B cell (primary cell): ENCODE measurements at regions not wholly inside any gene's neighbourhood (a gene's known extent, or its start where the extent isn't known, plus 50 kb on each side); places are given as distances from the start of the nearest gene placed in this dataset.

Experiments
- ATAC-seq: fragments of 200-7000 bp; cut with Tn5 transposase; one replicate; pipeline ENCODE4 v1.10.0; 2021; ENCODE audit warnings: low read depth, mild to moderate bottlenecking, moderate number of reproducible peaks, moderate library complexity
- CTCF ChIA-PET: fragments of 350-600 bp; sonication (Branson Sonifier 250); formaldehyde crosslinking; loops from one replicate; lab custom pipeline; 2021; ENCODE audit warnings: antibody characterized with exemption, inconsistent platforms; lab: Charles Lee
- POLR2A ChIA-PET: fragments of 350-600 bp; sonication (Branson Sonifier 250); formaldehyde crosslinking; loops from one replicate; lab custom pipeline; 2021; ENCODE audit warnings: antibody characterized with exemption; lab: Charles Lee
- DNase-seq: peaks from one replicate; pipeline ENCODE4 v3.0.0; 2013
- H2AFZ ChIP-seq: 2 replicates; pipeline ENCODE4 v1.6.1; 2012; ENCODE audit warnings: mild to moderate bottlenecking, low read depth, low read length; ENCODE audit not compliant: insufficient read depth, poor library complexity, severe bottlenecking
- H3K27ac ChIP-seq, 2 donors: 1 replicate in 1 of 2; 2 replicates in 1 of 2; pipeline ENCODE4 v1.5.1; 2012 to 2013; ENCODE audit warnings: low read length in 2 of 2, mild to moderate bottlenecking in 2 of 2, moderate library complexity in 1 of 2
- H3K27me3 ChIP-seq, 4 experiments: fragments of 200-600 bp in 1 of 4; sonication (generic) in 1 of 4; replicated peaks in 1 of 4; 1 replicate in 2 of 4; 2 replicates in 2 of 4; pipeline versions ENCODE4 v1.6.1 to v1.7.0; 2013 to 2016; ENCODE audit warnings: low read length in 3 of 4, mild to moderate bottlenecking in 2 of 4, mixed read lengths in 1 of 4, moderate library complexity in 1 of 4; ENCODE audit not compliant: insufficient read depth in 4 of 4, control insufficient read depth in 3 of 4; ENCODE audit errors: control extremely low read depth in 1 of 4
- H3K36me3 ChIP-seq, 2 experiments: replicated peaks in 1 of 2; 1 replicate in 1 of 2; 2 replicates in 1 of 2; pipeline versions ENCODE4 v1.6.1 to v1.7.1; 2013; ENCODE audit warnings: low read length in 1 of 2; ENCODE audit not compliant: insufficient read depth in 2 of 2, control insufficient read depth in 1 of 2; ENCODE audit errors: control extremely low read depth in 1 of 2, extremely low read depth in 1 of 2
- H3K4me1 ChIP-seq, 2 donors: fragments of 200-600 bp in 1 of 2; sonication (generic) in 1 of 2; 1 replicate in 1 of 2; 2 replicates in 1 of 2; pipeline versions ENCODE4 v1.5.1 to v1.6.1; 2013 to 2017; ENCODE audit warnings: low read length in 2 of 2; ENCODE audit not compliant: control insufficient read depth in 2 of 2, insufficient read depth in 2 of 2
- H3K4me2 ChIP-seq: replicated peaks from 2 replicates; pipeline ENCODE3; 2012; ENCODE audit warnings: mild to moderate bottlenecking, low read depth, low read length; ENCODE audit not compliant: poor library complexity, severe bottlenecking
- H3K4me3 ChIP-seq, 5 experiments: fragments of 200-600 bp in 1 of 5; sonication (generic) in 1 of 5; 1 replicate in 3 of 5; 2 replicates in 2 of 5; pipeline versions ENCODE4 v1.5.1 to v1.7.0; 2011 to 2016; ENCODE audit warnings: low read length in 4 of 5, mild to moderate bottlenecking in 4 of 5, low read depth in 2 of 5, control low read depth in 1 of 5, moderate library complexity in 1 of 5; ENCODE audit not compliant: insufficient read depth in 1 of 5; ENCODE audit errors: control extremely low read depth in 1 of 5, extremely low read depth in 1 of 5
- H3K79me2 ChIP-seq: fragments of 200-600 bp; sonication (generic); one replicate; pipeline ENCODE4 v1.6.0; 2016; ENCODE audit warnings: low read length; ENCODE audit not compliant: control insufficient read depth, insufficient read depth
- H3K9ac ChIP-seq: fragments of 200-600 bp; sonication (generic); 2 replicates; pipeline ENCODE4 v1.6.1; 2017; ENCODE audit warnings: mild to moderate bottlenecking, low read length, moderate library complexity
- H3K9me3 ChIP-seq, 3 donors: one replicate each; pipeline versions ENCODE4 v1.6.1 to v1.7.1; 2013; ENCODE audit warnings: low read length in 2 of 3; ENCODE audit not compliant: control insufficient read depth in 2 of 3, insufficient read depth in 1 of 3; ENCODE audit errors: control extremely low read depth in 1 of 3
- H4K20me1 ChIP-seq: 2 replicates; pipeline ENCODE4 v1.6.0; 2012; ENCODE audit warnings: mild to moderate bottlenecking, low read length; ENCODE audit not compliant: insufficient read depth, control insufficient read depth, poor library complexity, severe bottlenecking
- H3K27ac Mint-ChIP-seq: one replicate; pipeline ENCODE4 v1.8.0; 2021; ENCODE audit warnings: mixed read lengths
- H3K27me3 Mint-ChIP-seq: one replicate; pipeline ENCODE4 v1.8.0; 2021; ENCODE audit warnings: mixed read lengths
- H3K4me1 Mint-ChIP-seq: one replicate; pipeline ENCODE4 v1.8.0; 2021; ENCODE audit warnings: mixed read lengths
- H3K4me3 Mint-ChIP-seq: one replicate; pipeline ENCODE4 v1.8.0; 2021; ENCODE audit warnings: mixed read lengths
- H3K9me3 Mint-ChIP-seq: one replicate; pipeline ENCODE4 v1.8.0; 2022; ENCODE audit warnings: mixed read lengths; ENCODE audit not compliant: insufficient read depth
- EZH2 ChIP-seq: IDR thresholded peaks from 2 replicates; pipeline ENCODE4 v1.6.1; 2012; ENCODE audit warnings: borderline replicate concordance, low read depth, mild to moderate bottlenecking, moderate library complexity, low read length; ENCODE audit not compliant: insufficient read depth, poor library complexity, severe bottlenecking
- WGBS: methylation state at CpG from one replicate; pipeline ENCODE4 v1.1.5; 2013; ENCODE audit warnings: missing lambda C conversion rate; ENCODE audit not compliant: insufficient coverage; 5-methylcytosine and 5-hydroxymethylcytosine counted together
- intact Hi-C: fragments of 100-400 bp; cut with micrococcal nuclease; formaldehyde crosslinking; loops from one replicate; pipeline ENCODE4 v1.10.0; 2022
- TF ChIP-seq, protein P1 (sequence below): fragments of 200-600 bp; IDR thresholded peaks from one replicate; pipeline ENCODE4 v1.8.0; 2022; ENCODE audit warnings: antibody characterized with exemption, mild to moderate bottlenecking

DNA sequence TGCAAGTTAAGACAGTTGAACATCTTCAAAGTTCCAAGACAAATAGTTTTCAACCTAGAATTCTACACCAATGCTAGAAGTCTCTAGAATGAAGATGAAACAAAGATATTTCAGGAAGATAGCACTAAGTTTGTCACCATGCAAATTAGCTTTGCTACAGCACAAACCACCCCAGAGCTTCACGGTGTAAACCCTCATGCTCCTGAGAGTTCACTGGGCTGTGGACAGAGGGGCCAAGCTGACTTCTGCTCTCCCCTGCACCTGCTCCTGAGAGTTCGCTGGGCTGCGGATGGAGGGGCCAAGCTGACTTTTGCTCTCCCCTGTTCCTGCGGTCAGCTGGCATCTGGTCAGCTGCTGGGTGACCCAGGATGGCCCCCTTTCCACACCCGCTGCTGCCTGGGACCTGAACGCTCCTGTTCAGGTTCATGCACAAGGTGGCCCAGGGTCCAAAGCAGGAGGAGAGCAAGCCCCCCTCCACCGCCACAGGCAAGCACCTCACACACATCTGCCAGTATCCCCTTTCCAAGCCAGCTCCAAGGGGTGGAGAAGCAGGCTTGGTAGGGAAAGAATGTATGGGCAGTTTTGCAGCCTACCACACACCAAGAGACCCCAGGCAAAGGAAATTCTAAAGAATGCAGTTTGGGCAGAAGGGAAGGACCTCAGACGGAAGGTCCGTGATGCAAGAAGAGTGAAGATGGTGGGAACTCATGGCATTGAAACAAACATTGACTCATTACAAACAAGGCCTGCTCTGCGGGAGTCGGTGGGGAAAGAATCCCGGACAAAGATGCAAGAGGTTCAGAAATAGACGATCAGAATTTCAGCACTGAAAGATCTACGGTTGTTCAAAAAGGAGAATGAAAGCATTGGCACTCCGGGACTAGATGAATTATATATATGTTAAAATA lies 137.8 kb upstream of the PPP2R2D start:
- Histone ChIP-seq H2AFZ (no peak overlapping the region), H3K27ac (peak overlapping the region; percentile 18 to 47), H3K9me3 (peaks cover 0 to 42% (median 5%) of the 10 kb centered on the region in 3 donors), H3K36me3 (no peaks in the 10 kb centered on the region), H3K27me3 (no peaks in the 10 kb centered on the region), H3K4me3 (no peak overlapping the region), H3K4me2 (peak overlapping the region; percentile 44), H3K9ac (peak overlapping the region; percentile 23), H3K4me1 (peaks cover 22 to 49% of the 10 kb centered on the region in 2 donors), H4K20me1 (no peaks in the 10 kb centered on the region), H3K79me2 (no peaks in the 10 kb centered on the region)
- TF ChIP-seq, protein P1, sequence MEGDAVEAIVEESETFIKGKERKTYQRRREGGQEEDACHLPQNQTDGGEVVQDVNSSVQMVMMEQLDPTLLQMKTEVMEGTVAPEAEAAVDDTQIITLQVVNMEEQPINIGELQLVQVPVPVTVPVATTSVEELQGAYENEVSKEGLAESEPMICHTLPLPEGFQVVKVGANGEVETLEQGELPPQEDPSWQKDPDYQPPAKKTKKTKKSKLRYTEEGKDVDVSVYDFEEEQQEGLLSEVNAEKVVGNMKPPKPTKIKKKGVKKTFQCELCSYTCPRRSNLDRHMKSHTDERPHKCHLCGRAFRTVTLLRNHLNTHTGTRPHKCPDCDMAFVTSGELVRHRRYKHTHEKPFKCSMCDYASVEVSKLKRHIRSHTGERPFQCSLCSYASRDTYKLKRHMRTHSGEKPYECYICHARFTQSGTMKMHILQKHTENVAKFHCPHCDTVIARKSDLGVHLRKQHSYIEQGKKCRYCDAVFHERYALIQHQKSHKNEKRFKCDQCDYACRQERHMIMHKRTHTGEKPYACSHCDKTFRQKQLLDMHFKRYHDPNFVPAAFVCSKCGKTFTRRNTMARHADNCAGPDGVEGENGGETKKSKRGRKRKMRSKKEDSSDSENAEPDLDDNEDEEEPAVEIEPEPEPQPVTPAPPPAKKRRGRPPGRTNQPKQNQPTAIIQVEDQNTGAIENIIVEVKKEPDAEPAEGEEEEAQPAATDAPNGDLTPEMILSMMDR: no peak
- TF ChIP-seq EZH2: no peak
- 20% methylated on average over 6 of the region's 15 CpGs for WGBS
- ATAC-seq (no peak), DNase-seq (peak; percentile 23)
- H3K4me3 Mint-ChIP-seq: no peak overlapping the region
- H3K4me1 Mint-ChIP-seq: peaks cover 29% of the 10 kb centered on the region
- ChIA-PET POLR2A (no interaction called here), CTCF (no interaction called here)
- H3K27me3 Mint-ChIP-seq: peaks cover 10% of the 10 kb centered on the region
- H3K9me3 Mint-ChIP-seq: no peaks in the 10 kb centered on the region
- intact Hi-C loops: no loop called here
- no peak overlapping the region for H3K27ac Mint-ChIP-seq

DNA sequence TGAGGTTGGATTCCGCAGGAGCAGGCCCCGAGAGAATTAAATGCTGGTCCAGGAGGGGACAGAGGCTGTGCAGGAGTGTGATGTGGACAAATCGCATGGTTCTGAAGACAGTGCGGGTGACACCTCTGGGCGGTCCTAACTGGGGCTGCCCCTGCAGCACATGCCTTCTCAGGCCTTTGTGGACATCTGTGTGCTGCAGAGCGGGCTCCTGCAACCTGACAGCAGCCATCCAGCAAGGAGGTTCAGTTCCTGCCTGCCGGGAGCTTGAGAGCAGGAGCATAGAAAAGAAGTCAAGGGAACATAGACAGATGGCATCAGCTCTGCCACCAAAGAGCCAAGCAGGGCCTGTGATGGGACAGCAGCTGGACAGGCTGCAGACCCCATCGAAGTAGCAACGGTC lies 135.9 kb upstream of the PPP2R2D start:
- Mint-ChIP-seq H3K4me3 (no peak overlapping the region), H3K9me3 (no peaks in the 10 kb centered on the region), H3K27me3 (peaks cover 10% of the 10 kb centered on the region), H3K4me1 (peaks cover 29% of the 10 kb centered on the region), H3K27ac (no peak overlapping the region)
- POLR2A ChIA-PET: no interaction called here
- no peaks in the 10 kb centered on the region for H3K27me3 ChIP-seq
- no peaks in the 10 kb centered on the region for H3K79me2 ChIP-seq
- 75% methylated on average over 8 of the region's 9 CpGs for WGBS
- no peak overlapping the region for H3K9ac ChIP-seq
- no peak overlapping the region for H3K27ac ChIP-seq
- no peak overlapping the region for H3K4me3 ChIP-seq
- H2AFZ ChIP-seq: no peak overlapping the region
- no peaks in the 10 kb centered on the region for H3K36me3 ChIP-seq
- H3K4me2 ChIP-seq: no peak overlapping the region
- H3K9me3 ChIP-seq: peaks cover 0 to 36% (median 5%) of the 10 kb centered on the region in 3 donors
- intact Hi-C loops: no loop called here
- no peaks in the 10 kb centered on the region for H4K20me1 ChIP-seq
- H3K4me1 ChIP-seq: peaks cover 22 to 42% of the 10 kb centered on the region in 2 donors
- TF ChIP-seq EZH2: no peak
- TF ChIP-seq, protein P1: no peak
- CTCF ChIA-PET: no interaction called here
- ATAC-seq (no peak), DNase-seq (no peak)
